Testis (tissue), 2 donors: ENCODE measurements at regions not wholly inside any gene's neighbourhood (a gene's known extent, or its start where the extent isn't known, plus 50 kb on each side); places are given as distances from the start of the nearest gene placed in this dataset.

ENCODE experiments used
- DNase-seq: peaks from one replicate; pipeline ENCODE4 v3.0.0-alpha.2; 2019
- H3K27ac ChIP-seq, 2 donors: fragments of 200-600 bp; sonication (generic); one replicate each; pipeline ENCODE4 v1.5.1; 2019
- H3K27me3 ChIP-seq: fragments of 200-600 bp; sonication (generic); one replicate; pipeline ENCODE4 v1.5.1; 2019
- H3K36me3 ChIP-seq: fragments of 200-600 bp; sonication (generic); one replicate; pipeline ENCODE4 v1.5.1; 2017; ENCODE audit warnings: low read depth; ENCODE audit errors: missing control alignments
- H3K4me1 ChIP-seq: fragments of 200-600 bp; sonication (generic); one replicate; pipeline ENCODE4 v1.5.1; 2019
- H3K4me3 ChIP-seq, 2 donors: fragments of 200-600 bp; sonication (generic); one replicate each; pipeline ENCODE4 v1.5.1; 2017 to 2019
- H3K9me3 ChIP-seq: fragments of 200-600 bp; sonication (generic); one replicate; pipeline ENCODE4 v1.5.1; 2017
- CTCF ChIP-seq, 3 experiments: fragments of 450-650 bp in 2 of 3; fragments of 200-600 bp in 1 of 3; sonication (generic) in 1 of 3; IDR thresholded peaks; one replicate each; pipeline ENCODE4 v1.5.1; 2016 to 2019; ENCODE audit warnings: antibody characterized with exemption in 3 of 3, mild to moderate bottlenecking in 2 of 3, moderate library complexity in 1 of 3
- POLR2A ChIP-seq: fragments of 450-650 bp; IDR thresholded peaks from one replicate; pipeline ENCODE4 v1.6.1; 2017; ENCODE audit warnings: antibody characterized with exemption, mild to moderate bottlenecking, moderate library complexity
- WGBS, 2 donors: methylation state at CpG; one replicate each; pipeline ENCODE4 v1.1.5; 2018; 5-methylcytosine and 5-hydroxymethylcytosine counted together
- intact Hi-C: fragments of 100-400 bp; cut with DNase I; formaldehyde crosslinking; loops from one replicate; pipeline ENCODE4 v1.15.1; 2023; ENCODE audit warnings: low total_unique reads
- microRNA counts, 2 donors: library from miRNA; unstranded; fragments of <30 nt; microRNA quantifications; one replicate each; lab custom pipeline; 2016
- microRNA-seq, 2 donors: library from miRNA; unstranded; fragments of <30 nt; microRNA quantifications; one replicate each; pipeline ENCODE4, GENCODE V29; 2016; ENCODE audit warnings: borderline number of aligned reads in 2 of 2, borderline replicate concordance in 1 of 2
- small RNA-seq, 2 donors: library from RNA; depleted of rRNA; stranded (forward); fragments of <200 nt; gene quantifications; one replicate each; pipeline ENCODE3, GENCODE V24; 2016

GRCh38 chrX:150310881-150311280, 52.2 kb upstream of the MAMLD1 start:
- intact Hi-C loops: no loop called here
- H3K27ac ChIP-seq: no peak overlapping the region
- no peak overlapping the region for H3K4me3 ChIP-seq
- 80 to 83% methylated on average over 1 of the region's 1 CpG for WGBS, 2 donors
- H3K36me3 ChIP-seq: no peaks in the 10 kb centered on the region
- no peaks in the 10 kb centered on the region for H3K27me3 ChIP-seq
- H3K9me3 ChIP-seq: no peaks in the 10 kb centered on the region
- no peak for TF ChIP-seq POLR2A
- no peak for TF ChIP-seq CTCF (IDR thresholded peaks at IDR 0.05)
- H3K4me1 ChIP-seq: no peaks in the 10 kb centered on the region
- DNase-seq: no peak

GRCh38 chrX:150312931-150313330, 50.2 kb upstream of the MAMLD1 start:
- H3K4me3 ChIP-seq: no peak overlapping the region
- intact Hi-C loops: no loop called here
- 63% methylated on average over 3 of the region's 3 CpGs; no CpG with 5 or more reads in 1 of the 2 donors for WGBS, 2 donors
- no peaks in the 10 kb centered on the region for H3K36me3 ChIP-seq
- DNase-seq: no peak
- H3K27me3 ChIP-seq: no peaks in the 10 kb centered on the region
- no peak overlapping the region for H3K27ac ChIP-seq
- H3K9me3 ChIP-seq: no peaks in the 10 kb centered on the region
- no peaks in the 10 kb centered on the region for H3K4me1 ChIP-seq
- TF ChIP-seq CTCF (IDR thresholded peaks at IDR 0.05) (no peak), POLR2A (no peak)

MicroRNAs encoded in the stretch of these regions (microRNA counts, 767-probe panel; counts per million panel counts)
- 0 to 152 counts per million in 2 donors for microRNA hsa-miR-2114-5p (lab: Ali Mortazavi, UCI)

Small RNA genes lying in the stretch of these regions (microRNA-seq; reads per million reads assigned to microRNA genes)
- gene MIR2114: 9.7 to 28.3 reads per million in 2 donors

Small RNA genes lying in the stretch of these regions (small RNA-seq; reads per million reads assigned to genes)
- gene MIR2114: 0 reads per million in 2 donors
